Ecto neural progenitor cell (in vitro differentiated cells): ENCODE measurements at regions not wholly inside any gene's neighbourhood (a gene's known extent, or its start where the extent isn't known, plus 50 kb on each side); places are given as distances from the start of the nearest gene placed in this dataset.

Experiments used
- DNase-seq: peaks from one replicate; pipeline ENCODE4 v3.0.0-alpha.2; 2018; ENCODE audit warnings: low spot score

- DNase-seq, result no peak
These were observed 1048.2 kb downstream of the TTLL7 start for GRCh38 chr1:82950606-82951200.

GRCh38 chr1:82948386-82948785, 1050.5 kb downstream of the TTLL7 start:
- DNase-seq, result no peak

GRCh38 chr1:82947278-82947677, 1051.7 kb downstream of the TTLL7 start:
- DNase-seq, result no peak

DNA sequence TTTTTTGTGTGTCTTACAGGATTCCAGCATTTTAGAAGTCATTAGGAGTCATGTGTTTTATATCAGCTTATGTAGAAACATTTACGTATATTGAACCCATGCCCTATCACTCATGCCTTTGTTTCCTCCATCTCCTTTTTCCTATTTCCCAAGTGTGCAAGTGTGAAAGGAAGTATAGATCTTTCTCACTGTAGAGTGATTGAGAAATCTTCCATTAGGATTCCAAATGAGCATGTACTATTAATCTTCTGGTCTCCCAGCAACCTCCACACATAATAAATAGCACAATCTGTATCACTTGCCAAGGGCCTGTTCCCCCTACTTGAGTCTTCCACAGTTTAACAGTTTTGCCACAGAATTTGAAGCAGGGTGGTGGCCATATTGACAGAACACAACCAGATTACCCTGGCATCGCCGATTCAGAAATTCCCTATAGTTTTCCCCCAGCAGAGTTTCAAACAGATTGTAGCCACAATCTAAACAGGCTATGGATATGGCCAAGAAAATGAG, 1052.8 kb downstream of the TTLL7 start:
- no peak for DNase-seq

GRCh38 chr1:82944822-82945221, 1054.1 kb downstream of the TTLL7 start:
- no peak for DNase-seq

GRCh38 chr1:82934074-82934473, 1064.9 kb downstream of the TTLL7 start:
- DNase-seq, result no peak

- no peak for DNase-seq
These were observed 1066.2 kb downstream of the TTLL7 start for GRCh38 chr1:82932727-82933126.

DNA sequence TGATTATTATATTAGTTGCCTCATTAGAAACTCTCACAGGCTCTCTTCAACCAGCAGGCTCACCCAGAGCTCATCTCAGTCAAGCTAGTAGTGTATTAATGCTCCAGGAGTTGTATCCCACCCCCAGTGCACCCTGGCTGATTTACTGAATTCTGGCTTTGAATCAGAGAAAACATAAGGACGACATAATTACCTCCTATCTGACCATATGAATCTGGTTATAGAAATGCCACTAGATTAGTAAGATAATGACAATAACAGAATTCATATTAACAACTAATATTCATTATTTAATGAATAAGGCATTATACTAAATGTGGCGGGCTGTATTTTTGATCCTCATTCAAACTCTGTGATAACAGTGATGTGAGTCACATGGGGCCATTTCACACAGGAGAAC, 1066.7 kb downstream of the TTLL7 start:
- no peak for DNase-seq

- no peak for DNase-seq
These were observed 1067.9 kb downstream of the TTLL7 start for GRCh38 chr1:82931006-82931405.

DNA sequence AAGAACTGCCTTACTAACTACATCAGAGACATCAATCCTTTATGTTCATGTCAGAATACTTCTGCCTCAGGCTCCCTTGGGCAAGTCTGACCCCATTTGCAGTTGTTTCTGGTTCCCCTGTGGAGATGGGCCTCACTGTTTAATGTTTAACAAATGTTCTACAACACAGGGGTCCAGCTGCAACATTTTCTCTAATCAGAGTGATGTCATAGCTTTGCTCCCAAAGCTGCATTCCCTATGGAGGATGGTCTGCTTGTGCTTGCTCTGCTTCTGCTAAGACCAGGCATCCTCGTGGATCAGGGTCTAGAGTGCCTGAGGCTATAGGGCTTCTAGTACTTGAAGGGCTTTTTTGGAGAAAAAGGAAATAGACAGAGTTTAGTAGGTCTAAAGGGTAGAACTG, 1071.2 kb downstream of the TTLL7 start:
- no peak for DNase-seq

DNA sequence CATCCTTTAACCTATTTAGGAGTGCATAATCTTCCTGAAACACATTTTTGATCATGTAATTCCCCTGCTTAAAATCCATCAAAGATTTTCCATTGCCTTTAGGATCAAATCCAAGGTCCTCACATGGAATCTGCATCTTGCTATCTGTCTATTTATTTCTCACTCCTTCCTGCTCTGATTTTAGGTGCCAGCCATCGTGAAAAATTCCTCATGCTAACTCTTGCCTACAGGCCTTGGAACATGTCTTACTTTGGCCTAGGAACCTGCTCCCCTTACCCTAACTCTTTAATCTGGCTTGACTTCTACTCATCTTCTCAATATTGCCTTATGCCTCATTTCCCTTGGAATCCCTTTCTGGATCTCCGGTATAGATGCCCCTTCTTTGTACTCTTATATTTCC, 1074.3 kb downstream of the TTLL7 start:
- DNase-seq, result no peak

DNA sequence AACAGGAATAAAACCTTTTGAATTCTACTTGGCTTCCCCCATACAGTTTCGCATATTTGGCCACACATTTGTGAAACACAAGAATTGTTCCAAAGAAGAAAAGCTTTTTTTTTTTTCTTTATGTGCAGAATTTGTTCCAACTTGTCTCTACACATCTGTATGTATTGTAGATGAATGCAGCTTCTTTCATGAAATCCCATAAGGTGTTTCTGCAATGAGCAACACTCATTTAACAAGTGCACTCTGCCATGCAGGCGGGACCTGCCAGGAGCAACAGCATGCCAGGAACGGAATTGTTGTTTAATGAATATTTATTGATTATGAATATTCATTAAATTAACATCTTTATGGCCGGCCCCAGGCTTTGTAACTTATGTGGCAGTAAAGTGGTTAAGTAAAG, 1075.0 kb downstream of the TTLL7 start:
- DNase-seq, result no peak

DNA sequence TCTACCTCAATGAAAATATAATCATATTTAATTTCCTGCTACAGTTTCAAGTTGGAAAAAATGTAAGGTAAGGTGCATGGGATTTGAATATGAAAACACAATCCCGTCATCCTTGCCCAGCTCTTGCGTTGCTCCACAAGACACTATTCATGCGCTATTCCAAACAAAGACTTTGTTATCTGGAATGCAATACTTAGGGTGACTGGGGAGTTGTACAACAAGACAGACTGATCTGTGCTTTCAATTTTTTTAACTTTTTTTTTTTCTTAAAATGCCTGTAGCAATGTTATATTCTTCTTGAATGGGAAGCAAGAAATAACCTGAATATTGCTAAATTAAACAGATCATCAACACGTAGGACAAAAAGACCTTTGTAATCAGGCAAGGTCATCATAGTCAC, 1077.2 kb downstream of the TTLL7 start:
- no peak for DNase-seq

GRCh38 chr1:82920418-82921248, 1078.3 kb downstream of the TTLL7 start:
- no peak for DNase-seq

- no peak for DNase-seq
These were observed 1079.1 kb downstream of the TTLL7 start for GRCh38 chr1:82919837-82920236.

DNA sequence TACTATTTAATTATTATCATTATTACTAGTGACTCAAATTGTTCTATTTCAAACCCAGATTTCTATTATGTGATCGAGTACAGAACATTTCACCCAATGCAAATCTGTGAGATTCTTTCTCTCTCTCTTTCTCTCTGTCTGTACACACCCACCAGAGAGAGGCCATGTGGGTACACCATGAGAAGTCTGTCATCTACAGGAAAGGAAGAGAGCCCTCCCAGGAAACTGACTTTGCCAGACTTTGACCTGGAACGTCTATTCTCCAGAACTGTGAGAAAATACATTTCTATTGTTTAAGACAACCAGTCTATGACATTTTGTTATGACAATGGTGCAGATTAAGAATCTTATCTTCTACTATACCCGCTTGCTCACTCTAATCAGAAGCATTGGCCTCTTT, 1091.6 kb downstream of the TTLL7 start:
- DNase-seq, result no peak

DNA sequence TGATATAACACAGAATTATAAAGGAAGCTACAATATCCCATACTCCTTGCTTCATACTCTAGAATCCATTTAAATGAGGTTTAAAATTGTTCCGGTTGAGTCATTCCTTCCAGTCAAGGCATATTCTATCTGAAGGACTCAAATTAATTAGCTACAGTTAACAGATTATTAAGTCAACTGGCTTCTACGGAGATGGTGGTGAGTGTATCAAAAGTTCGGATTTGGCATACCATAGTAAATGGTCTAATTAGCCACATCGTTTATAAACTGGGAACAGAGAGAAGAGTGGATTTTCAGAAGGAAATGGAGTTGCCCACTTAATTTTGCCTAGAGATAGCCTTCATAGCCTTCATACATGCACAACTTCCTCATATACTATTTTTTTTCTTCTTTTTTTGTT, 1095.3 kb downstream of the TTLL7 start:
- DNase-seq, result no peak

DNA sequence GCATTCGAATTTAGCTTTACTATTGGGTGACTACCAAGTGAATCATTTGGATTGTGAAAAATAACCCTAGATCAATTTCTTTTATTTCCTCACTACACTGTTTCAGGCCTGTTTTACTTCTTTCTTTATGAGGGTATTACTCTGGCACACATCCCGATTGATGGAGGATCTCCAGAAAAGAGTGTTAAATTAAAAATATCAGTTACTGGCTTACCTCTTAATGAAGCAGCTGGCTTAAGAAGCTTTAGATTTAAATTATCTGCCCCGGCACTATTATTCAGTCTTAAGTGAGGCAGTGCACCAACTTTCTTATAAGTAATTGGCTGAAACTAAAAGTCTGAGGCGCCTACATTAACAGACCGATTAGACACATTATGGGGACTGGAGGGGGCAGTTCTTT, 1097.4 kb downstream of the TTLL7 start:
- DNase-seq, result no peak

GRCh38 chr1:82901118-82901517, 1097.8 kb downstream of the TTLL7 start:
- no peak for DNase-seq

GRCh38 chr1:82899017-82899416, 1098.3 kb downstream of the ADGRL2 start:
- no peak for DNase-seq

DNA sequence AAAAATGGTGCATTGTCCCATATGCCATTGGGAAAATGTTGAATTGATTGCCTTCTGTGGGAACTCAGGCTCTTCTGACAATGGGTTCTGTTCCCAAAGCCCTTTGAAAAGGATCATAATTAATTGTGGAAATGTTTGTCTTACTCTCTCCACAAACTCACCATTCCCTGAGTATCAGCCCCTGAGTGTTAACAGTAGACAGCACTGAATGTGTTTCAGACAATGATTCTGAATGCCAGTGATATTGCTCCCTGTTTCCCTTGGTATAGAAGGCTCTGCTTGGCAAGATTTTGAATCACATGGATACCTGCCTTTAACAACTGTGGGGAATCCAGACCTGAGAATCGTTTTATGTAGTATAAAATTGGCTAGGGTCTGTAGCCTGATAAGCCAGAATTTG, 1096.8 kb downstream of the ADGRL2 start:
- DNase-seq, result no peak

- DNase-seq, result no peak
These were observed 1095.3 kb downstream of the ADGRL2 start for GRCh38 chr1:82896036-82896435.

- DNase-seq, result no peak
These were observed 1093.9 kb downstream of the ADGRL2 start for GRCh38 chr1:82894635-82895034.
